ENCODE measurements at regions not wholly inside any gene's neighbourhood (a gene's known extent, or its start where the extent isn't known, plus 50 kb on each side); places are given as distances from the start of the nearest gene placed in this dataset.
"Not testable (repeated sequence)": the region's sequence is repeated elsewhere in the genome, so short reads cannot be mapped to it uniquely, and the experiment has no call there.

- H3K4me3 Mint-ChIP-seq, H3K4me1 Mint-ChIP-seq, POLR2A ChIA-PET, DNase-seq, ATAC-seq, H3K9me3 Mint-ChIP-seq, H3K27me3 Mint-ChIP-seq, H3K27ac Mint-ChIP-seq, H3K36me3 Mint-ChIP-seq: not testable (repeated sequence)
These were observed 51.6 kb upstream of the MAP4K4 start for GRCh38 chr2:101645886-101646285.

- H3K27ac Mint-ChIP-seq = no peak overlapping the region
- H3K36me3 Mint-ChIP-seq = no peaks in the 10 kb centered on the region
- no peak overlapping the region for H3K4me3 Mint-ChIP-seq
- POLR2A ChIA-PET = interaction anchor here (0.6 kb wide), 1 partner anchor 356 kb away, joined by 3 read pairs; no protein-coding TSS in a partner anchor
- no peak for DNase-seq
- no peaks in the 10 kb centered on the region for H3K9me3 Mint-ChIP-seq
- H3K4me1 Mint-ChIP-seq = no peaks in the 10 kb centered on the region
- H3K27me3 Mint-ChIP-seq = no peaks in the 10 kb centered on the region
- no peak for ATAC-seq
These were observed 52.6 kb upstream of the MAP4K4 start for GRCh38 chr2:101644842-101645383.

- Mint-ChIP-seq H3K4me3 (no peak overlapping the region), H3K27me3 (no peaks in the 10 kb centered on the region), H3K9me3 (no peaks in the 10 kb centered on the region), H3K27ac (no peak overlapping the region), H3K4me1 (no peaks in the 10 kb centered on the region), H3K36me3 (no peaks in the 10 kb centered on the region)
- POLR2A ChIA-PET = no interaction called here
- DNase-seq = no peak
- ATAC-seq = no peak
These were observed 54.4 kb upstream of the MAP4K4 start for GRCh38 chr2:101643004-101643524.

GRCh38 chr2:101638817-101639605 is 58.5 kb upstream of the MAP4K4 start:
- no peaks in the 10 kb centered on the region for H3K9me3 Mint-ChIP-seq
- no peak overlapping the region for H3K4me3 Mint-ChIP-seq
- DNase-seq (no peak), ATAC-seq (no peak)
- no peaks in the 10 kb centered on the region for H3K36me3 Mint-ChIP-seq
- H3K4me1 Mint-ChIP-seq = peaks cover 0 to under 1% (median 0%) of the 10 kb centered on the region in 4 donors
- POLR2A ChIA-PET = no interaction called here
- no peaks in the 10 kb centered on the region for H3K27me3 Mint-ChIP-seq
- H3K27ac Mint-ChIP-seq = no peak overlapping the region

GRCh38 chr2:101638181-101638711 is 59.3 kb upstream of the MAP4K4 start:
- POLR2A ChIA-PET = no interaction called here
- H3K4me3 Mint-ChIP-seq = peak overlapping the region in 1 of 10 donors; percentile 34

GRCh38 chr2:101630224-101630949 is 67.1 kb upstream of the MAP4K4 start:
- Mint-ChIP-seq H3K27ac (no peak overlapping the region), H3K4me1 (peaks cover 0 to 11% (median 5%) of the 10 kb centered on the region in 4 donors), H3K4me3 (no peak overlapping the region), H3K27me3 (no peaks in the 10 kb centered on the region), H3K9me3 (peaks cover 0 to 2% (median 0%) of the 10 kb centered on the region in 9 donors), H3K36me3 (no peaks in the 10 kb centered on the region)
- ATAC-seq (no peak), DNase-seq (no peak)
- POLR2A ChIA-PET = interaction anchor here (0.6 to 0.7 kb wide), 2 partner anchors 110 to 157 kb away, joined by 4 to 6 read pairs; no protein-coding TSS in a partner anchor

More at GRCh38 chr2:101638181-101638711, 59.3 kb upstream of the MAP4K4 start:
- Mint-ChIP-seq H3K27ac (peak overlapping the region in 1 of 10 donors; percentile 13), H3K4me1 (peaks cover 0 to 2% (median 0%) of the 10 kb centered on the region in 4 donors), H3K9me3 (no peaks in the 10 kb centered on the region), H3K36me3 (no peaks in the 10 kb centered on the region), H3K27me3 (no peaks in the 10 kb centered on the region)
- no peak for DNase-seq
- ATAC-seq = no peak

GRCh38 chr2:101628030-101628392 is 69.5 kb upstream of the MAP4K4 start:
- Mint-ChIP-seq H3K27me3 (no peaks in the 10 kb centered on the region), H3K4me1 (peaks cover 8 to 24% (median 13%) of the 10 kb centered on the region in 4 donors), H3K9me3 (peaks cover 0 to 2% (median 0%) of the 10 kb centered on the region in 9 donors), H3K27ac (peak overlapping the region in 1 of 10 donors; percentile 66), H3K36me3 (no peaks in the 10 kb centered on the region), H3K4me3 (no peak overlapping the region)
- POLR2A ChIA-PET = no interaction called here
- no peak for ATAC-seq
- no peak for DNase-seq

GRCh38 chr2:101627285-101628029 is 70.0 kb upstream of the MAP4K4 start:
- no peak for ATAC-seq
- POLR2A ChIA-PET = interaction anchor here (0.5 to 0.6 kb wide), 2 partner anchors 152 to 170 kb away, joined by 3 to 4 read pairs; no protein-coding TSS in a partner anchor
- no peaks in the 10 kb centered on the region for H3K36me3 Mint-ChIP-seq
- peaks cover 14 to 30% (median 17%) of the 10 kb centered on the region in 4 donors for H3K4me1 Mint-ChIP-seq
- peaks cover 0 to 2% (median 0%) of the 10 kb centered on the region in 9 donors for H3K9me3 Mint-ChIP-seq
- no peak overlapping the region for H3K4me3 Mint-ChIP-seq
- no peaks in the 10 kb centered on the region for H3K27me3 Mint-ChIP-seq
- H3K27ac Mint-ChIP-seq = peak overlapping the region in 4 of 10 donors; percentile 21 to 80 (median 63)
- DNase-seq = no peak

- POLR2A ChIA-PET = interaction anchor here (1.0 kb wide), 1 partner anchor 11 kb away, joined by 3 read pairs; no protein-coding TSS in a partner anchor
- H3K4me1 Mint-ChIP-seq = peaks cover 18 to 43% (median 25%) of the 10 kb centered on the region in 4 donors
- not testable (repeated sequence) for H3K27me3 Mint-ChIP-seq, H3K36me3 Mint-ChIP-seq, DNase-seq, H3K4me3 Mint-ChIP-seq, H3K9me3 Mint-ChIP-seq, ATAC-seq
- H3K27ac Mint-ChIP-seq = peak overlapping the region in 7 of 10 donors; percentile 4 to 75 (median 41)
These were observed 71.7 kb upstream of the MAP4K4 start for GRCh38 chr2:101625814-101626213.

- no peaks in the 10 kb centered on the region for H3K27me3 Mint-ChIP-seq
- POLR2A ChIA-PET = interaction anchor here (1.0 kb wide), 1 partner anchor 11 kb away, joined by 3 read pairs; no protein-coding TSS in a partner anchor
- H3K36me3 Mint-ChIP-seq = no peaks in the 10 kb centered on the region
- DNase-seq (no peak), ATAC-seq (no peak)
- peaks cover 0 to 2% (median 0%) of the 10 kb centered on the region in 9 donors for H3K9me3 Mint-ChIP-seq
- peaks cover 19 to 45% (median 25%) of the 10 kb centered on the region in 4 donors for H3K4me1 Mint-ChIP-seq
- peak overlapping the region in 7 of 10 donors; percentile 4 to 75 (median 50) for H3K27ac Mint-ChIP-seq
- H3K4me3 Mint-ChIP-seq = peak overlapping the region in 1 of 10 donors; percentile 2
These were observed 72.1 kb upstream of the MAP4K4 start for GRCh38 chr2:101625387-101625786.

- ATAC-seq = no peak
- Mint-ChIP-seq H3K27me3 (no peaks in the 10 kb centered on the region), H3K4me3 (no peak overlapping the region), H3K36me3 (no peaks in the 10 kb centered on the region), H3K4me1 (peaks cover 21 to 46% (median 25%) of the 10 kb centered on the region in 4 donors), H3K9me3 (peaks cover 0 to 2% (median 0%) of the 10 kb centered on the region in 9 donors), H3K27ac (peak overlapping the region in 5 of 10 donors; percentile 11 to 75 (median 69))
- POLR2A ChIA-PET = interaction anchor here (1.0 kb wide), 1 partner anchor 10 kb away, joined by 3 read pairs; no protein-coding TSS in a partner anchor
- DNase-seq = no peak
These were observed 72.7 kb upstream of the MAP4K4 start for GRCh38 chr2:101624706-101625332.
